ENCODE measurements at regions not wholly inside any gene's neighbourhood (a gene's known extent, or its start where the extent isn't known, plus 50 kb on each side); places are given as distances from the start of the nearest gene placed in this dataset.

DNA sequence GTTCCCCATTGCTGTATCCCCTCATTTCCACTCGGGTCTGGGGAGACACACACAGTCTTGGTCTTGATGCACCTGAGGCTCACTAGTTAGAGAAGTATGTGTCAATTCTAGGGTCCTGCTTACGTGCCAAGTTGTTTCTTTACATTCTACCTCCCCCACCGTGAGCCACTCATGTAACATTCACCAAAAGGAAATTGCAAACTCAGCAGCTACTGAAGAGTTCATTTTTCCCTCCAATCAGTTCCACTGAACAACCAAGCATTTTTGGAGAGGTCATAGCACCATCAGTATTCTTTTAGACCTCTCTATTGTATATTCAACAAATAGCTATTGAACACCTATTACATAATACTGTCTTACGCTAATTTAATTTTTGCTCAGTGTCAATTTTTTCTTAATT, 281.1 kb downstream of the SH3GL2 start:
- H3K4me1 Mint-ChIP-seq: no peaks in the 10 kb centered on the region
- peaks cover 5% of the 10 kb centered on the region for H3K27me3 Mint-ChIP-seq (ENCODE audit: low read depth)
- no peak for TF ChIP-seq CTCF (IDR thresholded peaks at IDR 0.05; ENCODE audit: unreplicated experiment)
- H3K4me3 Mint-ChIP-seq: no peak overlapping the region
- no peak overlapping the region for H3K27ac Mint-ChIP-seq
- no peaks in the 10 kb centered on the region for H3K36me3 Mint-ChIP-seq
- DNase-seq (ENCODE audit: low spot score in 2 of 2, unreplicated experiment in 2 of 2): no peak
- H3K9me3 Mint-ChIP-seq: no peaks in the 10 kb centered on the region

GRCh38 chr9:17862101-17862500, 283.2 kb downstream of the SH3GL2 start:
- no peak for TF ChIP-seq CTCF (IDR thresholded peaks at IDR 0.05; ENCODE audit: unreplicated experiment)
- H3K27me3 Mint-ChIP-seq (ENCODE audit: low read depth): peaks cover 7% of the 10 kb centered on the region
- no peaks in the 10 kb centered on the region for H3K9me3 Mint-ChIP-seq
- no peak overlapping the region for H3K4me3 Mint-ChIP-seq
- H3K27ac Mint-ChIP-seq: no peak overlapping the region
- DNase-seq (ENCODE audit: low spot score in 2 of 2, unreplicated experiment in 2 of 2): no peak
- H3K4me1 Mint-ChIP-seq: no peaks in the 10 kb centered on the region
- no peaks in the 10 kb centered on the region for H3K36me3 Mint-ChIP-seq

DNA sequence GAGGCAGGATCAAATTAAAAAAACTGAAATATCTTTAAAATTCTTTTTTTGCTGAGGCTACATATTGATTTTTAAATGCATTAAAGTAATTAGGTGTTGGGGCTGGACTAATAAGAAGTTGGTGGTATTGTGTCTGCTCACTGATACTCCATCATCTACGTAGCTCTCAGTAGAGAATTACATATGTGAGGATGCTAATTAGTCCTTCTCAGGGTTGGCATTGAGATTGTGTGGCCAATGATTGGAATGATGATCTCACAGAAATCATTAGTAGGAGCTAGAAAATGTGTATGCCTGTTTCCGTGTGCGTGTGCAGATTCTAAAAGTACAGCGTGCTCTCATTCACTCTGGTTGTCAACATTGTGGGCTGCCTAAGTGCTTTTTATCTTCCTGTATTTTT, 283.8 kb downstream of the SH3GL2 start:
- Mint-ChIP-seq H3K4me1 (no peaks in the 10 kb centered on the region), H3K27me3 (ENCODE audit: low read depth) (peaks cover 7% of the 10 kb centered on the region), H3K27ac (no peak overlapping the region), H3K36me3 (no peaks in the 10 kb centered on the region), H3K4me3 (no peak overlapping the region), H3K9me3 (no peaks in the 10 kb centered on the region)
- no peak for TF ChIP-seq CTCF (IDR thresholded peaks at IDR 0.05; ENCODE audit: unreplicated experiment)
- no peak for DNase-seq (ENCODE audit: low spot score in 2 of 2, unreplicated experiment in 2 of 2)

DNA sequence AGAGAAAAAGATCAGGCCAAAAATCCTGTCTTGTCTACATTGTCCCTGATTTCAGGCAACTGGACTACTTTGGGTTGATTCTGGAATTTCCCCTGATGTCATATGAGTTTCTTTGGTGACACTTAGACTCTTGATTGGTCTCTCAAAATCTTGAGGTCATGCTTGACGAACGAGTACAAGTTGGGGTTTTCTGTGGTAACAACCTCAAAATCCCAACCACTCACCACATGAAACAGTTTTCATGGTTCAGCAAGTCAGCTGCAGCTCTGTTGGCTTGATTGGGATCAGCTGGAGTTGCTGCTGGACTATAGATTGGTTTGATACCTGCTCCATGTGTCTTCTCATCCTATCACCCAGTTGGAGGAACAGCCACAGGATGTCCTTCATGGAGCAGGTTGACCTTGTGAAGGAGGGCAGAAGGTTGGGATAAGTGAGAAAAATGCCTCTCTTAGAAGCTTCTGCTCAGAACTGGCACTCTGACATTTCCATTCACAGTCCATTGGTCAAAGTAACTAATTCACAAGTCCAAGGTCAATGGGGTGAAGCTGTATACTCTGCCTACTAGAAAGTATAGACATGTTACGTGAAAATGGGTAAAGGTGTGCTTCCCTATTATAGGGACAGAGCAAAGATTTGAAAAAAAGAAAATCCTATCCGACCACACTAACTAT, 284.5 kb downstream of the SH3GL2 start:
- Mint-ChIP-seq H3K9me3 (no peaks in the 10 kb centered on the region), H3K27ac (no peak overlapping the region), H3K4me1 (no peaks in the 10 kb centered on the region), H3K36me3 (no peaks in the 10 kb centered on the region), H3K4me3 (no peak overlapping the region), H3K27me3 (ENCODE audit: low read depth) (peaks cover 8% of the 10 kb centered on the region)
- no peak for TF ChIP-seq CTCF (IDR thresholded peaks at IDR 0.05; ENCODE audit: unreplicated experiment)
- DNase-seq (ENCODE audit: low spot score in 2 of 2, unreplicated experiment in 2 of 2): no peak

DNA sequence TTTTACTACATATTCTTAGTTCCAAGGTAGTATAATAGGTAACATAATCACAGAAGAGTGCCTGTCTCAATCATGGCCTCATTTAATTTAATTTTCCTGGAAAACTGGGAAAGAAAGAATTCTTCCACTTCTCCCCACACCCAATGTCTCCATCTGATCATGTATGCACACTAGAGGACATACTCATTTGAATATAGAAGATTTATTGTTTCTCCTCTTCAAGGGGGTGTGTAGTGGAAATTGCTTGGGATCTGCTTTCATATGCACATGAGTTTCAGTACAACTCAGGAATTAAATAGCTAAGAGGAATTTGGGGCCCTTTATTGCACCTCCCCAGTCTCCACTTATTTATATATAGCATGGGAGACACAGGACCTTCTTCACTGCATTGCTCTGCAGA, 285.1 kb downstream of the SH3GL2 start:
- Mint-ChIP-seq H3K27ac (no peak overlapping the region), H3K4me3 (no peak overlapping the region), H3K9me3 (no peaks in the 10 kb centered on the region), H3K4me1 (no peaks in the 10 kb centered on the region), H3K36me3 (no peaks in the 10 kb centered on the region), H3K27me3 (ENCODE audit: low read depth) (peaks cover 9% of the 10 kb centered on the region)
- no peak for DNase-seq (ENCODE audit: low spot score in 2 of 2, unreplicated experiment in 2 of 2)
- TF ChIP-seq CTCF (IDR thresholded peaks at IDR 0.05; ENCODE audit: unreplicated experiment): no peak

DNA sequence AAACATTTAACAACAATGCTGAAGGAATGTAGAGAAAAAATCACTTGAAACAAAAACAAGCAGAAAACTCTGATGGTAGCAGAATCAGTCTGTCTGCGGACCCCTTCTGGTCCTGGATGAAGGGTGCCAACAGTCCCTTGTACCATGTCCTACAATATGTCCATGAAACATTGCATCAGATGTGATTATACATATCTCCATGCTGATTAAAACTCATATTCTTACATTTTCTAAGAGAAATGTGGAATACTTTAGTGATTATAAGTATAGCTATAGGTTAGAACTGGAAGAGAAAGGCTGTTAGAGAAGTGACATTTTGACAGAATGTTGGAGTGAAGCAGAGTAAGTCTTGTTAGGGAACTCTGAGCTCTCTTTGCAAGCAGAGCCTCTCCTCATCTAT, 286.1 kb downstream of the SH3GL2 start:
- H3K27me3 Mint-ChIP-seq (ENCODE audit: low read depth): peaks cover 11% of the 10 kb centered on the region
- H3K27ac Mint-ChIP-seq: no peak overlapping the region
- no peak overlapping the region for H3K4me3 Mint-ChIP-seq
- no peaks in the 10 kb centered on the region for H3K4me1 Mint-ChIP-seq
- DNase-seq (ENCODE audit: low spot score in 2 of 2, unreplicated experiment in 2 of 2): no peak
- TF ChIP-seq CTCF (IDR thresholded peaks at IDR 0.05; ENCODE audit: unreplicated experiment): no peak
- no peaks in the 10 kb centered on the region for H3K9me3 Mint-ChIP-seq
- H3K36me3 Mint-ChIP-seq: no peaks in the 10 kb centered on the region

Measured in mesothelial cell of epicardium (in vitro differentiated cells).